ENCODE measurements at regions not wholly inside any gene's neighbourhood (a gene's known extent, or its start where the extent isn't known, plus 50 kb on each side); places are given as distances from the start of the nearest gene placed in this dataset.

DNA sequence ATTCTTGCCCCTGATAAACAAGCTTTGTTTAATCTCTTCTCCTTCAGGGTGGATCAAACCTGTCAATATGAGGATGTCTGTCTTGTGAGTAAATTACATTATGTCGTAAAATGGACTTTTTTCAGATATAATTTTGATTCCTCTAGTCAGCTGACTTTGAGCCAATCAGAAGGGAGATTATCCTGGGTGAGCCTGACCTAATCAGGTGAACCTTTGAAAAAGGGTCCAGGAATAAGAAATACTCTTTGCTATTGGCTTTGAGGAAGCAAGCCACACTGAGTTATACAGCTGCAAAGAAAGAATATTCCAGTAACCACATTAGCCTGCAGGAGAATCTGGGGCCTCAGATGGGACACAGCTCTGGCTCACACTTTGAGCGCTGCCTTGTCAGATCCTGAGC is 304.3 kb upstream of the ARRDC3 start:
- no peak overlapping the region for H3K27ac ChIP-seq (ENCODE audit: low read length)
- no peaks in the 10 kb centered on the region for H3K9me3 ChIP-seq (ENCODE audit: insufficient read depth, low read length)
- no peaks in the 10 kb centered on the region for H3K4me1 ChIP-seq (ENCODE audit: low read length)
- no peak overlapping the region for H3K4me2 ChIP-seq (ENCODE audit: low read length)
- no peaks in the 10 kb centered on the region for H4K20me1 ChIP-seq (ENCODE audit: insufficient read depth, low read length)
- no peaks in the 10 kb centered on the region for H3K79me2 ChIP-seq (ENCODE audit: low read length)
- H3K9ac ChIP-seq (ENCODE audit: low read length): no peak overlapping the region
- H2AFZ ChIP-seq (ENCODE audit: low read depth, low read length): no peak overlapping the region
- no peak for TF ChIP-seq EZH2phosphoT487 (IDR thresholded peaks at IDR 0.05; ENCODE audit: low read depth)
- TF ChIP-seq, protein P1, sequence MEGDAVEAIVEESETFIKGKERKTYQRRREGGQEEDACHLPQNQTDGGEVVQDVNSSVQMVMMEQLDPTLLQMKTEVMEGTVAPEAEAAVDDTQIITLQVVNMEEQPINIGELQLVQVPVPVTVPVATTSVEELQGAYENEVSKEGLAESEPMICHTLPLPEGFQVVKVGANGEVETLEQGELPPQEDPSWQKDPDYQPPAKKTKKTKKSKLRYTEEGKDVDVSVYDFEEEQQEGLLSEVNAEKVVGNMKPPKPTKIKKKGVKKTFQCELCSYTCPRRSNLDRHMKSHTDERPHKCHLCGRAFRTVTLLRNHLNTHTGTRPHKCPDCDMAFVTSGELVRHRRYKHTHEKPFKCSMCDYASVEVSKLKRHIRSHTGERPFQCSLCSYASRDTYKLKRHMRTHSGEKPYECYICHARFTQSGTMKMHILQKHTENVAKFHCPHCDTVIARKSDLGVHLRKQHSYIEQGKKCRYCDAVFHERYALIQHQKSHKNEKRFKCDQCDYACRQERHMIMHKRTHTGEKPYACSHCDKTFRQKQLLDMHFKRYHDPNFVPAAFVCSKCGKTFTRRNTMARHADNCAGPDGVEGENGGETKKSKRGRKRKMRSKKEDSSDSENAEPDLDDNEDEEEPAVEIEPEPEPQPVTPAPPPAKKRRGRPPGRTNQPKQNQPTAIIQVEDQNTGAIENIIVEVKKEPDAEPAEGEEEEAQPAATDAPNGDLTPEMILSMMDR (IDR thresholded peaks at IDR 0.05; ENCODE audit: low read depth, low read length): no peak
- no peaks in the 10 kb centered on the region for H3K36me3 ChIP-seq (replicated peaks; ENCODE audit: low read depth, low read length)
- no peak overlapping the region for H3K4me3 ChIP-seq (ENCODE audit: low read length)
- no peaks in the 10 kb centered on the region for H3K27me3 ChIP-seq (ENCODE audit: low read depth, low read length)

DNA sequence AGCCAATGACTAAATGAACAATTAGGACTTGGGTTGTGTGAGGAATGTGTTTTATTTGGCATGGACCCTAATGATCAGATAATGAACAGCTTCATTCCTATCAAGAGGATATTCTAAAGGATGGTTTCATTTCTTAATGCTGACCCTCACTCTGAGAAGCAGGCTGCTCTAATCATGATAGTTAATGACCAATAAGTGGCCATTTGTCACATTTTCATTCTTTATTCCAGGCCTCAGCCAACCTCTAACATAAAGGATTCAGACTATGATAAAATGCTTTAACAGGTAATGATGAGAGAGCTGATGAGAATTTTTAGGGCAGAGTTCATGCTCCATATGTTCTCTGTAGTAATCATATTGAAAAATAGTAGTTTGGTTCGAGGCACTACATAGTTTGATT is 301.5 kb upstream of the ARRDC3 start:
- H3K9ac ChIP-seq (ENCODE audit: low read length): no peak overlapping the region
- H3K27me3 ChIP-seq (ENCODE audit: low read depth, low read length): no peaks in the 10 kb centered on the region
- H3K4me2 ChIP-seq (ENCODE audit: low read length): no peak overlapping the region
- no peak for TF ChIP-seq EZH2phosphoT487 (IDR thresholded peaks at IDR 0.05; ENCODE audit: low read depth)
- TF ChIP-seq, protein P1 (IDR thresholded peaks at IDR 0.05; ENCODE audit: low read depth, low read length): no peak
- H3K4me1 ChIP-seq (ENCODE audit: low read length): no peaks in the 10 kb centered on the region
- H3K9me3 ChIP-seq (ENCODE audit: insufficient read depth, low read length): no peaks in the 10 kb centered on the region
- no peaks in the 10 kb centered on the region for H3K36me3 ChIP-seq (replicated peaks; ENCODE audit: low read depth, low read length)
- no peaks in the 10 kb centered on the region for H3K79me2 ChIP-seq (ENCODE audit: low read length)
- H4K20me1 ChIP-seq (ENCODE audit: insufficient read depth, low read length): no peaks in the 10 kb centered on the region
- H2AFZ ChIP-seq (ENCODE audit: low read depth, low read length): no peak overlapping the region
- no peak overlapping the region for H3K4me3 ChIP-seq (ENCODE audit: low read length)
- no peak overlapping the region for H3K27ac ChIP-seq (ENCODE audit: low read length)

DNA sequence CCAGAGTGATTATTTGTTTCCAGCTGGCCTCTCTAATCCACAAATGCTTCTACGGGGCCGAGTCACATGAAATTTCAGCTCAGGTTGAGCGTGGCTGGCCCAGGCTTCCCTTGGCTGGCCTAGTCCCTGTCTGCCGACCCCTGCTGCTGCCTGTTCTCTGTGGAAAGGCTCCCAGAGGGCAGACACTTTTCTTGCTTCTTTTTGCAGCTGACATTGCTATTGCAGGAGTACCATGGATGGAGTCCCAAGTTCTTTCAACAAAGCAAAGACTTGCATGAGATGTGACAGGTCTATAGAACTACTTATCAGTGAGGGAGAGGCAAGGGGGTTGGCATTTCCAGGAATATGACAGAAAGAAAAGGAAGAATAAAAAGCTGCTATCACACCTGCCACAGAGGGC is 287.4 kb upstream of the ARRDC3 start:
- Histone ChIP-seq H2AFZ (ENCODE audit: low read depth, low read length) (no peak overlapping the region), H3K27ac (ENCODE audit: low read length) (no peak overlapping the region), H3K4me1 (ENCODE audit: low read length) (no peaks in the 10 kb centered on the region), H4K20me1 (ENCODE audit: insufficient read depth, low read length) (no peaks in the 10 kb centered on the region), H3K9ac (ENCODE audit: low read length) (no peak overlapping the region), H3K9me3 (ENCODE audit: insufficient read depth, low read length) (no peaks in the 10 kb centered on the region), H3K27me3 (ENCODE audit: low read depth, low read length) (no peaks in the 10 kb centered on the region), H3K4me3 (ENCODE audit: low read length) (no peak overlapping the region), H3K36me3 (replicated peaks; ENCODE audit: low read depth, low read length) (no peaks in the 10 kb centered on the region), H3K79me2 (ENCODE audit: low read length) (no peaks in the 10 kb centered on the region), H3K4me2 (ENCODE audit: low read length) (no peak overlapping the region)
- TF ChIP-seq, protein P1 (IDR thresholded peaks at IDR 0.05; ENCODE audit: low read depth, low read length): no peak
- no peak for TF ChIP-seq EZH2phosphoT487 (IDR thresholded peaks at IDR 0.05; ENCODE audit: low read depth)

DNA sequence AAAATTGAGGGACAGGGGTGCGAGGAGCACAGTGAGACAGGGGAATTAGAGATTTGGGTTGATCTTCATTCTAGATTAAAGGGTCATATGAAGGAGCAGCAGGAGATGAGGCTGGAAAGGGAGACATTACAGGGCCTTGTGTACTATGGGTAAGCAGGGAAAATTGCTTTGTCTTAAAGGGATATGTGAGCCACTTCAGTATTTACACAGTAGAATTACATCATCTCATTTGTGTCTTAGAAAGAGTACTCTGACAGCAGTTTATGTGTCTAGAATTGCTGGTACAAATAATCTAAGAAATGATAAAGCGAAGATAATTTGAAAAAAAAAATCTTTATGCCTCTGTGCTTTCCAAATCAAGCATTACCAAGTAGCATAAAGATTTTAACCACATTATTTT is 287.0 kb upstream of the ARRDC3 start:
- no peaks in the 10 kb centered on the region for H3K79me2 ChIP-seq (ENCODE audit: low read length)
- H3K27ac ChIP-seq (ENCODE audit: low read length): no peak overlapping the region
- no peaks in the 10 kb centered on the region for H3K36me3 ChIP-seq (replicated peaks; ENCODE audit: low read depth, low read length)
- no peaks in the 10 kb centered on the region for H4K20me1 ChIP-seq (ENCODE audit: insufficient read depth, low read length)
- H3K27me3 ChIP-seq (ENCODE audit: low read depth, low read length): no peaks in the 10 kb centered on the region
- H3K4me2 ChIP-seq (ENCODE audit: low read length): no peak overlapping the region
- H3K9ac ChIP-seq (ENCODE audit: low read length): no peak overlapping the region
- no peak overlapping the region for H3K4me3 ChIP-seq (ENCODE audit: low read length)
- H3K9me3 ChIP-seq (ENCODE audit: insufficient read depth, low read length): no peaks in the 10 kb centered on the region
- TF ChIP-seq EZH2phosphoT487 (IDR thresholded peaks at IDR 0.05; ENCODE audit: low read depth): no peak
- TF ChIP-seq, protein P1 (IDR thresholded peaks at IDR 0.05; ENCODE audit: low read depth, low read length): no peak
- no peak overlapping the region for H2AFZ ChIP-seq (ENCODE audit: low read depth, low read length)
- no peaks in the 10 kb centered on the region for H3K4me1 ChIP-seq (ENCODE audit: low read length)

Data from OCI-LY3 (cell line).